GM23338 (cell line): ENCODE measurements at regions not wholly inside any gene's neighbourhood (a gene's known extent, or its start where the extent isn't known, plus 50 kb on each side); places are given as distances from the start of the nearest gene placed in this dataset.

ENCODE experiments used
- ATAC-seq: fragments of 200-7000 bp; cut with Tn5 transposase; 3 replicates; pipeline ENCODE4 v1.9.1; 2020
- DNase-seq: peaks from one replicate; pipeline ENCODE4 v3.0.0-alpha.2; 2015; ENCODE audit warnings: low spot score
- H2AFZ ChIP-seq: fragments of 200-600 bp; sonication (generic); 2 replicates; pipeline ENCODE4 v1.8.0; 2016; ENCODE audit warnings: antibody characterized with exemption, mild to moderate bottlenecking, moderate library complexity
- H3F3A ChIP-seq: fragments of 200-600 bp; sonication (generic); replicated peaks from 2 replicates; pipeline ENCODE4 v1.8.0; 2017; ENCODE audit warnings: antibody characterized with exemption, mixed run types, low read depth
- H3K27ac ChIP-seq: fragments of 200-600 bp; sonication (generic); 2 replicates; pipeline ENCODE4 v1.6.1; 2016; ENCODE audit warnings: low read depth
- H3K27me3 ChIP-seq: fragments of 200-600 bp; sonication (generic); 2 replicates; pipeline ENCODE4 v1.8.0; 2016; ENCODE audit warnings: mild to moderate bottlenecking, mixed run types, moderate library complexity; ENCODE audit not compliant: insufficient read depth
- H3K36me3 ChIP-seq: fragments of 200-600 bp; sonication (generic); 2 replicates; pipeline ENCODE4 v1.8.0; 2016; ENCODE audit warnings: mild to moderate bottlenecking; ENCODE audit not compliant: insufficient read depth
- H3K4me1 ChIP-seq: fragments of 200-600 bp; sonication (generic); 2 replicates; pipeline ENCODE4 v1.8.0; 2016; ENCODE audit warnings: mild to moderate bottlenecking, moderate library complexity; ENCODE audit not compliant: insufficient read depth
- H3K4me2 ChIP-seq: fragments of 200-600 bp; sonication (generic); 2 replicates; pipeline ENCODE4 v1.7.1; 2017; ENCODE audit warnings: mixed run types
- H3K4me3 ChIP-seq: fragments of 200-600 bp; sonication (generic); 2 replicates; pipeline ENCODE4 v1.6.1; 2016; ENCODE audit warnings: mixed run types
- H3K79me2 ChIP-seq: fragments of 200-600 bp; sonication (generic); replicated peaks from 2 replicates; pipeline ENCODE4 v1.8.0; 2017; ENCODE audit warnings: mild to moderate bottlenecking; ENCODE audit not compliant: insufficient read depth
- H3K9me2 ChIP-seq: fragments of 200-600 bp; sonication (generic); 2 replicates; pipeline ENCODE4 v1.8.0; 2017; ENCODE audit not compliant: insufficient read depth
- H4K20me1 ChIP-seq: fragments of 200-600 bp; sonication (generic); replicated peaks from 2 replicates; pipeline ENCODE4 v1.8.0; 2017; ENCODE audit warnings: mild to moderate bottlenecking; ENCODE audit not compliant: insufficient read depth
- H3K27ac Mint-ChIP-seq: 2 replicates; pipeline ENCODE4 v1.8.0; 2020; ENCODE audit warnings: inconsistent platforms, mild to moderate bottlenecking, moderate library complexity, mixed read lengths
- H3K27me3 Mint-ChIP-seq: 3 replicates; pipeline ENCODE4 v1.8.0; 2022; ENCODE audit warnings: low read depth, mild to moderate bottlenecking, moderate library complexity, mixed read lengths, inconsistent platforms; ENCODE audit not compliant: insufficient read depth, poor library complexity
- H3K36me3 Mint-ChIP-seq: 3 replicates; pipeline ENCODE4 v1.8.0; 2021; ENCODE audit warnings: low read depth, mild to moderate bottlenecking, inconsistent platforms, moderate library complexity, mixed read lengths
- H3K4me1 Mint-ChIP-seq: 3 replicates; pipeline ENCODE4 v1.8.0; 2020; ENCODE audit warnings: mild to moderate bottlenecking, inconsistent platforms, mixed read lengths
- H3K4me3 Mint-ChIP-seq: 3 replicates; pipeline ENCODE4 v1.8.0; 2021; ENCODE audit warnings: moderate library complexity, mild to moderate bottlenecking, inconsistent platforms, mixed read lengths
- H3K9me3 Mint-ChIP-seq: 3 replicates; pipeline ENCODE4 v1.8.0; 2020; ENCODE audit warnings: moderate library complexity, mild to moderate bottlenecking, inconsistent platforms, mixed read lengths
- CREB1 ChIP-seq: fragments of 250-450 bp; sonication (Bioruptor Pico); IDR thresholded peaks from 2 replicates; pipeline ENCODE4 v1.5.0; 2020; ENCODE audit warnings: low read depth, mild to moderate bottlenecking, moderate library complexity
- CTCF ChIP-seq, 2 experiments: fragments of 200-600 bp in 1 of 2; sonication (generic) in 1 of 2; conservative IDR thresholded peaks; 2 replicates each; pipeline versions ENCODE4 v1.5.1 to v1.6.1; 2016 to 2017; ENCODE audit warnings: antibody characterized with exemption in 2 of 2, low read depth in 2 of 2, mild to moderate bottlenecking in 2 of 2, moderate library complexity in 1 of 2
- ETS1 ChIP-seq: IDR thresholded peaks from 2 replicates; pipeline ENCODE4 v1.6.1; 2016; ENCODE audit warnings: antibody characterized with exemption
- EZH2 ChIP-seq: fragments of 200-600 bp; sonication (generic); IDR thresholded peaks from one replicate; pipeline ENCODE4 v1.8.0; 2017; ENCODE audit warnings: antibody characterized with exemption, mild to moderate bottlenecking, low read depth; ENCODE audit not compliant: unreplicated experiment
- EZH2phosphoT487 ChIP-seq: fragments of 200-600 bp; sonication (generic); IDR thresholded peaks from one replicate; pipeline ENCODE4 v1.8.1; 2018; ENCODE audit warnings: antibody characterized with exemption; ENCODE audit not compliant: unreplicated experiment
- JUNB ChIP-seq: IDR thresholded peaks from one replicate; pipeline ENCODE4 v1.6.1; 2016; ENCODE audit warnings: antibody characterized with exemption; ENCODE audit not compliant: unreplicated experiment
- NANOG ChIP-seq: IDR thresholded peaks from 2 replicates; pipeline ENCODE4 v1.6.1; 2016; ENCODE audit warnings: antibody characterized with exemption, borderline replicate concordance
- POLR2AphosphoS5 ChIP-seq: IDR thresholded peaks from 2 replicates; pipeline ENCODE4 v1.6.1; 2016; ENCODE audit warnings: antibody characterized with exemption, low read depth
- STAT1 ChIP-seq: IDR thresholded peaks from one replicate; pipeline ENCODE4 v1.6.1; 2016; ENCODE audit warnings: antibody characterized with exemption; ENCODE audit not compliant: unreplicated experiment
- ZNF114 ChIP-seq: fragments of 250-450 bp; sonication (Bioruptor Pico); IDR thresholded peaks from 2 replicates; pipeline ENCODE4 v1.5.0; 2020; ENCODE audit warnings: mild to moderate bottlenecking, moderate library complexity
- ZNF331 ChIP-seq: fragments of 250-450 bp; sonication (Bioruptor Pico); IDR thresholded peaks from 2 replicates; pipeline ENCODE4 v1.5.0; 2020; ENCODE audit warnings: low read depth, mild to moderate bottlenecking, moderate library complexity
- ZNF462 ChIP-seq: fragments of 250-450 bp; sonication (Bioruptor Pico); IDR thresholded peaks from 2 replicates; pipeline ENCODE4 v1.5.0; 2020; ENCODE audit warnings: mild to moderate bottlenecking, moderate library complexity
- TF ChIP-seq, protein P1 (sequence below): IDR thresholded peaks from one replicate; pipeline ENCODE4 v1.6.1; 2018; ENCODE audit warnings: antibody characterized with exemption; ENCODE audit not compliant: unreplicated experiment

- DNase-seq, result no peak
- Histone ChIP-seq H3K4me1 (no peaks in the 10 kb centered on the region), H3K9me2 (no peaks in the 10 kb centered on the region), H3K27me3 (no peaks in the 10 kb centered on the region), H3K4me2 (no peak overlapping the region), H3K36me3 (no peaks in the 10 kb centered on the region), H3F3A (no peaks in the 10 kb centered on the region), H3K4me3 (no peak overlapping the region), H3K27ac (no peak overlapping the region), H4K20me1 (no peaks in the 10 kb centered on the region), H2AFZ (no peak overlapping the region), H3K79me2 (no peaks in the 10 kb centered on the region)
- no peak for TF ChIP-seq CTCF (conservative IDR thresholded peaks at IDR 0.05; ENCODE audit: low read depth in 2 of 2)
- TF ChIP-seq, protein P1, sequence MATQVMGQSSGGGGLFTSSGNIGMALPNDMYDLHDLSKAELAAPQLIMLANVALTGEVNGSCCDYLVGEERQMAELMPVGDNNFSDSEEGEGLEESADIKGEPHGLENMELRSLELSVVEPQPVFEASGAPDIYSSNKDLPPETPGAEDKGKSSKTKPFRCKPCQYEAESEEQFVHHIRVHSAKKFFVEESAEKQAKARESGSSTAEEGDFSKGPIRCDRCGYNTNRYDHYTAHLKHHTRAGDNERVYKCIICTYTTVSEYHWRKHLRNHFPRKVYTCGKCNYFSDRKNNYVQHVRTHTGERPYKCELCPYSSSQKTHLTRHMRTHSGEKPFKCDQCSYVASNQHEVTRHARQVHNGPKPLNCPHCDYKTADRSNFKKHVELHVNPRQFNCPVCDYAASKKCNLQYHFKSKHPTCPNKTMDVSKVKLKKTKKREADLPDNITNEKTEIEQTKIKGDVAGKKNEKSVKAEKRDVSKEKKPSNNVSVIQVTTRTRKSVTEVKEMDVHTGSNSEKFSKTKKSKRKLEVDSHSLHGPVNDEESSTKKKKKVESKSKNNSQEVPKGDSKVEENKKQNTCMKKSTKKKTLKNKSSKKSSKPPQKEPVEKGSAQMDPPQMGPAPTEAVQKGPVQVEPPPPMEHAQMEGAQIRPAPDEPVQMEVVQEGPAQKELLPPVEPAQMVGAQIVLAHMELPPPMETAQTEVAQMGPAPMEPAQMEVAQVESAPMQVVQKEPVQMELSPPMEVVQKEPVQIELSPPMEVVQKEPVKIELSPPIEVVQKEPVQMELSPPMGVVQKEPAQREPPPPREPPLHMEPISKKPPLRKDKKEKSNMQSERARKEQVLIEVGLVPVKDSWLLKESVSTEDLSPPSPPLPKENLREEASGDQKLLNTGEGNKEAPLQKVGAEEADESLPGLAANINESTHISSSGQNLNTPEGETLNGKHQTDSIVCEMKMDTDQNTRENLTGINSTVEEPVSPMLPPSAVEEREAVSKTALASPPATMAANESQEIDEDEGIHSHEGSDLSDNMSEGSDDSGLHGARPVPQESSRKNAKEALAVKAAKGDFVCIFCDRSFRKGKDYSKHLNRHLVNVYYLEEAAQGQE, result no peak
- TF ChIP-seq ZNF114 (CRISPR knock-in tag), result no peak
- no peak for TF ChIP-seq ETS1
- no peak for TF ChIP-seq ZNF331 (CRISPR knock-in tag)
- TF ChIP-seq POLR2AphosphoS5, result no peak
- TF ChIP-seq STAT1, result no peak
- TF ChIP-seq EZH2phosphoT487, result no peak
- TF ChIP-seq EZH2, result no peak
- TF ChIP-seq ZNF462 (CRISPR knock-in tag), result no peak
- no peak for TF ChIP-seq CREB1
- TF ChIP-seq NANOG, result no peak
- TF ChIP-seq JUNB, result no peak
- H3K36me3 Mint-ChIP-seq, result no peaks in the 10 kb centered on the region; the same call in 2 of the 3 replicates
- H3K27me3 Mint-ChIP-seq, result no peaks in the 10 kb centered on the region
- H3K4me3 Mint-ChIP-seq, result no peak overlapping the region
- H3K27ac Mint-ChIP-seq, result no peak overlapping the region
- no peak for ATAC-seq
- peaks cover 5% of the 10 kb centered on the region; the same call in 1 of the 3 replicates for H3K9me3 Mint-ChIP-seq
- peaks cover 8% of the 10 kb centered on the region; the same call in 2 of the 3 replicates for H3K4me1 Mint-ChIP-seq
Measured at GRCh38 chr4:114349543-114350175, 248.9 kb upstream of the UGT8 start.
